NCI-H1930 (cell line): ENCODE measurements at regions not wholly inside any gene's neighbourhood (a gene's known extent, or its start where the extent isn't known, plus 50 kb on each side); places are given as distances from the start of the nearest gene placed in this dataset.

Experiments
- DNase-seq, 2 experiments: peaks; one replicate each; lab custom pipeline; 2025; lab: John Stamatoyannopoulos, UW

GRCh38 chr9:91024841-91025240 is 223.2 kb downstream of the SYK start:
- no peak for DNase-seq

- DNase-seq = no peak
Measured at GRCh38 chr9:91025856-91026255, 224.2 kb downstream of the SYK start.

- DNase-seq = no peak
Measured at GRCh38 chr9:91026266-91026665, 224.6 kb downstream of the SYK start.

- DNase-seq = no peak
Measured at GRCh38 chr9:91027005-91027404, 225.4 kb downstream of the SYK start.

- DNase-seq = no peak
Measured at GRCh38 chr9:91028166-91028827, 226.7 kb downstream of the SYK start.

GRCh38 chr9:91029650-91030361 is 228.2 kb downstream of the SYK start:
- no peak for DNase-seq

GRCh38 chr9:91032121-91032531 is 230.5 kb downstream of the SYK start:
- DNase-seq = no peak

GRCh38 chr9:91033270-91033669 is 231.7 kb downstream of the SYK start:
- DNase-seq = no peak

GRCh38 chr9:91033797-91034196 is 232.2 kb downstream of the SYK start:
- DNase-seq = no peak

GRCh38 chr9:91034521-91034920 is 232.9 kb downstream of the SYK start:
- DNase-seq = no peak

- DNase-seq = no peak
Measured at GRCh38 chr9:91034976-91035824, 233.6 kb downstream of the SYK start.

GRCh38 chr9:91035825-91036208 is 234.2 kb downstream of the SYK start:
- no peak for DNase-seq

- no peak for DNase-seq
Measured at GRCh38 chr9:91036356-91036755, 234.7 kb downstream of the SYK start.

GRCh38 chr9:91036826-91037510 is 235.3 kb downstream of the SYK start:
- DNase-seq = no peak

- no peak for DNase-seq
Measured at GRCh38 chr9:91037511-91038482, 236.2 kb downstream of the SYK start.

GRCh38 chr9:91038483-91039124 is 237.0 kb downstream of the SYK start:
- DNase-seq = no peak

- DNase-seq = no peak
Measured at GRCh38 chr9:91039125-91039834, 237.7 kb downstream of the SYK start.

GRCh38 chr9:91039835-91040140 is 238.2 kb downstream of the SYK start:
- DNase-seq = no peak

- DNase-seq = no peak
Measured at GRCh38 chr9:91040371-91041215, 239.0 kb downstream of the SYK start.
